B cell (primary cell): ENCODE measurements at regions not wholly inside any gene's neighbourhood (a gene's known extent, or its start where the extent isn't known, plus 50 kb on each side); places are given as distances from the start of the nearest gene placed in this dataset.
"Not testable (repeated sequence)": the region's sequence is repeated elsewhere in the genome, so short reads cannot be mapped to it uniquely, and the experiment has no call there.

Experiments
- CTCF ChIP-seq: fragments of 200-600 bp; IDR thresholded peaks from one replicate; pipeline ENCODE4 v1.8.0; 2022; ENCODE audit warnings: antibody characterized with exemption, mild to moderate bottlenecking
- EZH2 ChIP-seq: IDR thresholded peaks from 2 replicates; pipeline ENCODE4 v1.6.1; 2012; ENCODE audit warnings: borderline replicate concordance, low read depth, mild to moderate bottlenecking, moderate library complexity, low read length; ENCODE audit not compliant: insufficient read depth, poor library complexity, severe bottlenecking

- TF ChIP-seq CTCF, EZH2: not testable (repeated sequence)
Observed at GRCh38 chr13:31584221-31584620, 155.1 kb upstream of the RXFP2 start.
